Parathyroid adenoma (tissue), 2 donors: ENCODE measurements at regions not wholly inside any gene's neighbourhood (a gene's known extent, or its start where the extent isn't known, plus 50 kb on each side); places are given as distances from the start of the nearest gene placed in this dataset.

Experiments used
- H2AFZ ChIP-seq: fragments of 300-600 bp; sonication (generic); one replicate; pipeline ENCODE4 v1.7.0; 2017; ENCODE audit warnings: antibody characterized with exemption, mild to moderate bottlenecking
- H3K27ac ChIP-seq: fragments of 300-600 bp; sonication (generic); one replicate; pipeline ENCODE4 v1.7.0; 2017
- H3K27me3 ChIP-seq: fragments of 300-600 bp; sonication (generic); one replicate; pipeline ENCODE4 v1.7.0; 2017; ENCODE audit warnings: low read length; ENCODE audit not compliant: control insufficient read depth, insufficient read depth
- H3K36me3 ChIP-seq: fragments of 300-600 bp; sonication (generic); one replicate; pipeline ENCODE4 v1.7.0; 2017; ENCODE audit warnings: low read length; ENCODE audit not compliant: control insufficient read depth, insufficient read depth
- H3K4me1 ChIP-seq: fragments of 300-600 bp; sonication (generic); one replicate; pipeline ENCODE4 v1.7.0; 2017; ENCODE audit warnings: control low read depth
- H3K4me2 ChIP-seq: fragments of 300-600 bp; sonication (generic); one replicate; pipeline ENCODE4 v1.7.0; 2017; ENCODE audit warnings: low read length
- H3K4me3 ChIP-seq: fragments of 300-600 bp; sonication (generic); one replicate; pipeline ENCODE4 v1.7.0; 2017; ENCODE audit warnings: low read depth, low read length
- H3K79me2 ChIP-seq: fragments of 300-600 bp; sonication (generic); one replicate; pipeline ENCODE4 v1.7.0; 2017; ENCODE audit warnings: control low read depth
- H3K9ac ChIP-seq: fragments of 300-600 bp; sonication (generic); one replicate; pipeline ENCODE4 v1.7.0; 2017; ENCODE audit warnings: mild to moderate bottlenecking
- H3K9me3 ChIP-seq: fragments of 300-600 bp; sonication (generic); one replicate; pipeline ENCODE4 v1.7.0; 2017; ENCODE audit warnings: low read length; ENCODE audit not compliant: control insufficient read depth
- CTCF ChIP-seq: fragments of 300-600 bp; sonication (generic); IDR thresholded peaks from one replicate; pipeline ENCODE4 v1.7.0; 2017; ENCODE audit warnings: antibody characterized with exemption, mild to moderate bottlenecking
- donor health status: primary hyperparathyroidism.

DNA sequence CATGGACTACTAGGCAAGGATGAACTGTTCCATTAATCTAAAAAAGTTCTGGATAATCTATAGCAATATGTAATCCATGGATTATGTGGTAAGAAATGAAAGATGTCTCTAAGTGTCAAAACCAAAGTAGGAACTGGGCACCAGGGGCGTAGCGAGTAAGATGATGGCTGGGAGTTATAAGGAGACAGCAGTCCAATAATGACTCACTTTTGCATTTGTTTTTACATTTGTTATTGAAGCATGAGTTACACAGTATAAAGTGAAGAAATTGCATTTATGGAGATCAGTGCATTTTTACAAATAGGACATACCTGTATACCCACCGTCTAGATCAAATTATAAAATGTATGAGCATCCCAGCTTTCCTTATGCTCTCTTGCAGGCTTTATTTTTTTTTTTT lies 878.5 kb upstream of the MAP3K7 start:
- Histone ChIP-seq H2AFZ (no peak overlapping the region), H3K36me3 (no peaks in the 10 kb centered on the region), H3K79me2 (no peaks in the 10 kb centered on the region), H3K27ac (no peak overlapping the region), H3K4me1 (no peaks in the 10 kb centered on the region), H3K9ac (no peak overlapping the region), H3K9me3 (no peaks in the 10 kb centered on the region), H3K4me3 (no peak overlapping the region), H3K27me3 (no peaks in the 10 kb centered on the region), H3K4me2 (no peak overlapping the region)
- no peak for TF ChIP-seq CTCF

DNA sequence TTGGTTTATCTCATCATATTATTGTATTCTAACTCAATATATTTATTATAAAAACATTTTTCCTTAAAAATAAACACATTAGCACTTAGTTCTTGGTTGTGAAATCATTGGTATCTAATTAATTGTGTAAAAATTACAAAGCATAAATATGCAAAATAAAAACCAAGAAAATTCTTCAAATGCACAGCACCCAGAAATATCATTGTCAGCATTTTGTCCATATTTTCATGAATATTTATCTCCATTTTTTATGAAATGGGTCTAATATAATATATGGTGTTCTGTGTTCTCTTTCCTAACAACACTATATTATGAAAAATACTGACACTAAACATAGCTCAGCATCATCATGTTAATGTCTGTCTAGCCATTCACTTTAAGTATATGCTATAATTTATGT lies 877.8 kb upstream of the MAP3K7 start:
- Histone ChIP-seq H3K4me1 (no peaks in the 10 kb centered on the region), H3K27ac (no peak overlapping the region), H3K4me3 (no peak overlapping the region), H3K27me3 (no peaks in the 10 kb centered on the region), H2AFZ (no peak overlapping the region), H3K9ac (no peak overlapping the region), H3K36me3 (no peaks in the 10 kb centered on the region), H3K9me3 (no peaks in the 10 kb centered on the region), H3K79me2 (no peaks in the 10 kb centered on the region), H3K4me2 (no peak overlapping the region)
- no peak for TF ChIP-seq CTCF

GRCh38 chr6:91464201-91464600 lies 877.3 kb upstream of the MAP3K7 start:
- Histone ChIP-seq H3K36me3 (no peaks in the 10 kb centered on the region), H3K27ac (no peak overlapping the region), H3K27me3 (no peaks in the 10 kb centered on the region), H3K79me2 (no peaks in the 10 kb centered on the region), H3K4me3 (no peak overlapping the region), H3K9me3 (no peaks in the 10 kb centered on the region), H3K9ac (no peak overlapping the region), H3K4me1 (no peaks in the 10 kb centered on the region), H2AFZ (no peak overlapping the region), H3K4me2 (no peak overlapping the region)
- no peak for TF ChIP-seq CTCF

DNA sequence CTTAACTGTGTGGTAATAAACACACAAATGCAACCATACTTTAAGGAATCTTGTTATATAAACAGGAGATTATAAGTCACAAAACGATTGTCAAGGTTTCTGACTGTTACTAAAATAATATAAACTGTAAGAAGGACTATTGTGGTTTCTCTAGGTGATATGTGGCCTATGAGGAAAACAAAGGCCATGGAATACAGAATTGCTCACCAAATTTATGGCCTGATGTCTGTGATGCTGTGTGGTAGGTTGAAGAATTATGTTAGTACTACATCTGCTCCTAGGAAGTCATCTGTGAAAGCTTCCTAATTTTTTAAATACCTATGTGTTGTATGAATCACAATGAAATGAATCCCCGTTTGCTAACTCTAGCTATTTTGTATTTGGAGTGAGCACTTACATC lies 875.4 kb upstream of the MAP3K7 start:
- Histone ChIP-seq H3K4me2 (no peak overlapping the region), H3K4me1 (no peaks in the 10 kb centered on the region), H3K36me3 (no peaks in the 10 kb centered on the region), H3K79me2 (no peaks in the 10 kb centered on the region), H3K4me3 (no peak overlapping the region), H3K9me3 (no peaks in the 10 kb centered on the region), H3K27me3 (no peaks in the 10 kb centered on the region), H3K27ac (no peak overlapping the region), H2AFZ (no peak overlapping the region), H3K9ac (no peak overlapping the region)
- no peak for TF ChIP-seq CTCF

DNA sequence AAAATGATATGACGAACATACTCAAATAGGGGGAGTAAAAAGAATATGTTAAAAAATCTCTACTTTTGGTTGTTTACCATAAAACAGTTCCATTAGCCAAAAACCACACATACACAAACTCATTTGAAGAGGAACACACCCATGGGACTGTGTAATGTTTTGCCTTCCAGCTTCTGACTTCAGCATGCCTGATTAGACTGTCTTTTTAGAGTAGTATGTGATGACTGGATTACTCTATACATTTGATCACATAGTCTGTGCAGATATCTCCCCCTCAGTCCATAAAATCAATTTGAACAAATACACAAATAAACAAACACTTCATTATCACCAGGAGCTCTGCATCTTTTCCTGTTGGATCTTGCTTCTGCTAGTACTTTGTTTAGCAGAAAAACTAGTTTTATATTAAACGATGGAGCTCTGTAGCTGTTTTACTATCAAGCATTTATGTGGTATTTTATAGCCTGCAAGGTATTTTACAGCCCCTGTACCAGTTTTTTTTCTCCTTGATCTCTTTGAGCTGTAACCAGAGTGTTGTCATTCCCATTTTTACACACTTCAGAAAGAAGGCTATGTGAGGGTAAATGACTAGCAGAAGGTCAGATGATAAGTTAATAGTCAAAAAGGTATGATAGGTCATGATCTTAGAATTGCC lies 866.5 kb upstream of the MAP3K7 start:
- Histone ChIP-seq H3K79me2 (no peaks in the 10 kb centered on the region), H3K4me3 (no peak overlapping the region)

More for the DNA sequence above, 866.5 kb upstream of the MAP3K7 start:
- H3K27me3 ChIP-seq = no peaks in the 10 kb centered on the region
- no peaks in the 10 kb centered on the region for H3K4me1 ChIP-seq
- no peak overlapping the region for H3K27ac ChIP-seq
- H3K9me3 ChIP-seq = no peaks in the 10 kb centered on the region
- H3K36me3 ChIP-seq = no peaks in the 10 kb centered on the region
- H2AFZ ChIP-seq = no peak overlapping the region
- H3K9ac ChIP-seq = no peak overlapping the region
- no peak for TF ChIP-seq CTCF
- H3K4me2 ChIP-seq = no peak overlapping the region
